Pancreas (tissue), 10 donors: ENCODE measurements at regions not wholly inside any gene's neighbourhood (a gene's known extent, or its start where the extent isn't known, plus 50 kb on each side); places are given as distances from the start of the nearest gene placed in this dataset.

Experiments used
- ATAC-seq, 4 donors: fragments of 200-7000 bp; cut with Tn5 transposase; one replicate each; pipeline versions ENCODE4 v1.8.0 to v1.9.1; 2020; ENCODE audit warnings: mild to moderate bottlenecking in 4 of 4, moderate library complexity in 4 of 4
- DNase-seq, 6 donors: peaks; one replicate each; pipeline ENCODE4 v3.0.0-alpha.2; 2020
- FAIRE-seq: peaks from 2 replicates; lab custom pipeline; 2012; peaks lifted over from hg19 to GRCh38; lab: Jason Lieb, UNC
- H3K27ac ChIP-seq, 4 donors: fragments of 200-600 bp; sonication (generic); 1 replicate in 3 of 4; 2 replicates in 1 of 4; pipeline versions ENCODE4 v1.5.0 to v1.8.0; 2020
- H3K27me3 ChIP-seq, 4 donors: fragments of 200-600 bp; one replicate each; pipeline ENCODE4 v1.8.0; 2021
- H3K36me3 ChIP-seq, 3 donors: fragments of 200-600 bp; sonication (generic) in 1 of 3; one replicate each; pipeline versions ENCODE4 v1.5.0 to v1.8.0; 2020 to 2021
- H3K4me1 ChIP-seq, 3 donors: fragments of 200-600 bp; one replicate each; pipeline ENCODE4 v1.8.0; 2021
- H3K4me3 ChIP-seq, 4 donors: fragments of 200-600 bp; sonication (generic) in 2 of 4; one replicate each; pipeline versions ENCODE4 v1.5.0 to v1.8.0; 2020 to 2021
- H3K9me3 ChIP-seq, 4 donors: fragments of 200-600 bp; one replicate each; pipeline ENCODE4 v1.8.0; 2021
- CTCF ChIP-seq, 4 donors: fragments of 200-600 bp; sonication (generic) in 3 of 4; IDR thresholded peaks; one replicate each; pipeline versions ENCODE4 v1.5.0 to v1.8.0; 2021; ENCODE audit warnings: antibody characterized with exemption in 4 of 4
- WGBS, 2 donors: extraction: QIAGEN DNeasy Blood & Tissue Kit; methylation state at CpG; one replicate each; pipeline ENCODE4 v1.1.7; 2013; 5-methylcytosine and 5-hydroxymethylcytosine counted together
- intact Hi-C, 3 donors: fragments of 100-400 bp; cut with DNase I; formaldehyde crosslinking; loops; one replicate each; pipeline versions ENCODE4 v1.11.1 to v1.14.2; 2022
- donor health status: healthy with polysubstance abuse.
- donor health status: DM: no; HTN: no; CAD: no; lungs with moderate emphysema.
- donor health status: DM: no; HTN: no; CAD: no.
- donor health status: control.
- donor health status: control.
- donor health status: Bipolar disorder and iron deficiency.
- donor health status: DM: yes; HTN: yes; CAD: no.
- donor health status: DM: no; HTN: no; CAD: no.
- donor health status: DM: no; HTN: no; CAD: no.
- donor health status: DM: yes; HTN: yes; CAD: no.

DNA sequence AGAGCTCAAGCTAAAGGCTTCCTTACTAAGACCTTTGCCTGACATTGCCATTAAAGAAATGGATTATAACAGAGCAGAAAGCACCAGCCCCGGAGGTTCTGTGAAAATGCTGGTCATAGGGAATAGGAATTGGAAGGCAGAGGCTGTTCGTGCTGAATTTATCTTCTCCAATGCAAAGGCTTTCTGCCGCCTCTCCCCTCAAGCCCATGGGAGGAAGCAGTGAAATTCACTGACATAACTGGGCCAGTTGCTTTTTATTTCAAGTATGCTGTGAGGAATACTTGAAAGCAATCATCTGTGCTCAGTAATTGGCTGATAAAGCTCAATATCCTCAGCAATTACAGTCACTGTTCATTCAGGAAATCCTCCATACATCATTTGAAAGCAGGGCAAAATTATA lies 85.4 kb upstream of the LINC00305 start:
- ATAC-seq, result no peak
- no peaks in the 10 kb centered on the region for H3K4me1 ChIP-seq
- H3K27ac ChIP-seq, result no peak overlapping the region
- FAIRE-seq, result no peak
- TF ChIP-seq CTCF (IDR thresholded peaks at IDR 0.05), result no peak
- no peak for DNase-seq
- no peak overlapping the region for H3K4me3 ChIP-seq
- no peaks in the 10 kb centered on the region for H3K9me3 ChIP-seq
- intact Hi-C loops, result no loop called here
- no peaks in the 10 kb centered on the region for H3K36me3 ChIP-seq
- WGBS, 2 donors, result 43 to 49% methylated on average over 3 of the region's 3 CpGs
- no peaks in the 10 kb centered on the region for H3K27me3 ChIP-seq

DNA sequence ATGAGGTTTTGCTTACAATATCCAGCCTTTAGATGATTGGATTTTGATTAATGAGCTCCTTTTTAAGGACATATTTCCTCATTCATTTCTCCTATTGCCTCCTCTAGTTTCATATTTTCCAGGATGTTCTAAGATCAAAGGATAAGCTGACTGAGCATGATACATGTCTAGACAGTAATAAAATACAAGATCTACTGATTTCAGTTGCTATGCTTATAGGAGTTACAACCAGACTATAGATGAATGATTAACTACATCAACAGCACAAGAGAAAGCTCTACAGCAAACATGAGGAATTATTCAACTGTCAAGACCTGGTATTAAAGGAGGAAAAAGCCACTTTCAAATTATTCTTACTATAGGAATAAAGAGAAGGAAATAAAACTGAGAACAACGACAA lies 85.0 kb upstream of the LINC00305 start:
- ATAC-seq, result no peak
- no peak overlapping the region for H3K4me3 ChIP-seq
- intact Hi-C loops, result no loop called here

DNA sequence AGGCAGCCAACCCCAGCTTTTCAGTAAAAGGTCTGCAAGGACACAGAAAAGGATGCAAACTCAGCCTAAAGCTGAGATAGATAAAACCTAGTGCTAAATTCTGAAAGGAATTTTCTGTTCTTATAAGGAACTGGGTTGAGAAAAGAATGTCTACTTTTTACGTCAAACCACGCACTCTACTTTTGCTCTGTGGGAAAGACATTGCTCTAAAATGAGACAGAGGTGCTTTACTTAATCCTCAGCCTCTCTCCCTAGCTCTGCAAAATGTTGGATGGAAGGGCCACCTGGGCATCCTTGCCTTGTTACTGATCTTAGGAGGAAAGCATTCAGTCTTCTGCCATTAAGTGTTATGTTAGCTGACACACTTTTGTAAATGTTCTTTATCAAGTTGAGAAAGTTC lies 72.1 kb upstream of the LINC00305 start:
- TF ChIP-seq CTCF (IDR thresholded peaks at IDR 0.05), result no peak
- FAIRE-seq (no peak), ATAC-seq (no peak), DNase-seq (no peak)
- intact Hi-C loops, result no loop called here
- Histone ChIP-seq H3K36me3 (no peaks in the 10 kb centered on the region), H3K4me1 (no peaks in the 10 kb centered on the region), H3K4me3 (no peak overlapping the region), H3K27me3 (no peaks in the 10 kb centered on the region), H3K27ac (no peak overlapping the region), H3K9me3 (no peaks in the 10 kb centered on the region)
- 93 to 100% methylated on average over 2 of the region's 2 CpGs for WGBS, 2 donors

More for the DNA sequence above, 85.0 kb upstream of the LINC00305 start:
- Histone ChIP-seq H3K4me1 (no peaks in the 10 kb centered on the region), H3K27me3 (no peaks in the 10 kb centered on the region), H3K9me3 (no peaks in the 10 kb centered on the region), H3K36me3 (no peaks in the 10 kb centered on the region), H3K27ac (no peak overlapping the region)
- 19 to 34% methylated on average over 1 of the region's 1 CpG for WGBS, 2 donors
- DNase-seq, result no peak
- TF ChIP-seq CTCF (IDR thresholded peaks at IDR 0.05), result no peak
- no peak for FAIRE-seq

DNA sequence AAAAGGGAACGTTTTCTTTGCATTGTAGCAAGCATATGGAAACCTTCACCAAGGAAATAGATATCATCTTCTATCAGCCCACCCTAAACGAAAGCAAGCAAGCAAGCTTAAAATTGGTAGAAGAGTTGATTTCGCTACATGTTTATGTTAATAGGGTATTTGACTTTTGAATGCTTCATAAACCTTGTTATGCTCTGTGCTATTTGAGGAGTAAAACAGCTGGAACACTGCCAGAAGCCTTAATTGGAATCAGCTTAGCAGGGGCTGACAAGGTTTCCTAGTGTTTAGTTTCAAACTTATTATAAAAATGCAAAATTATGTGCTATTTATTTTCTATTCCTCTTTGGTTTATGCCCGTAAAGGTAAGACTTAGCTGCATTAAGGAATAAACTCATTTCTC lies 70.6 kb upstream of the LINC00305 start:
- 73 to 78% methylated on average over 4 of the region's 4 CpGs for WGBS, 2 donors
- no peak for DNase-seq
- no peak for ATAC-seq

More for the DNA sequence above, 70.6 kb upstream of the LINC00305 start:
- FAIRE-seq, result no peak
- H3K4me1 ChIP-seq, result no peaks in the 10 kb centered on the region
- intact Hi-C loops, result no loop called here
- no peaks in the 10 kb centered on the region for H3K9me3 ChIP-seq
- no peak for TF ChIP-seq CTCF (IDR thresholded peaks at IDR 0.05)
- no peaks in the 10 kb centered on the region for H3K27me3 ChIP-seq
- H3K27ac ChIP-seq, result no peak overlapping the region
- H3K36me3 ChIP-seq, result no peaks in the 10 kb centered on the region
- H3K4me3 ChIP-seq, result no peak overlapping the region
